Thoracic aorta (tissue), 2 donors: ENCODE measurements at regions not wholly inside any gene's neighbourhood (a gene's known extent, or its start where the extent isn't known, plus 50 kb on each side); places are given as distances from the start of the nearest gene placed in this dataset.

Experiments used
- ATAC-seq: fragments of 150-250 bp; one replicate; pipeline ENCODE4 v1.8.0; 2017; ENCODE audit warnings: low read depth; ENCODE audit not compliant: insufficient number of reproducible peaks, low FRiP score
- DNase-seq: peaks from one replicate; pipeline ENCODE4 v3.0.0-alpha.2; 2020; ENCODE audit warnings: low spot score
- H3K27ac ChIP-seq, 2 donors: fragments of 200-600 bp; sonication (generic); 1 replicate in 1 of 2; 2 replicates in 1 of 2; pipeline ENCODE4 v1.5.1; 2016; ENCODE audit warnings: mild to moderate bottlenecking in 2 of 2, moderate library complexity in 2 of 2
- H3K27me3 ChIP-seq: fragments of 200-600 bp; sonication (generic); replicated peaks from 2 replicates; pipeline ENCODE4 v1.6.0; 2016; ENCODE audit warnings: mild to moderate bottlenecking; ENCODE audit not compliant: insufficient read depth
- H3K36me3 ChIP-seq: fragments of 200-600 bp; sonication (generic); one replicate; pipeline ENCODE4 v1.5.1; 2016
- H3K4me1 ChIP-seq, 2 donors: fragments of 200-600 bp; sonication (generic); 1 replicate in 1 of 2; 2 replicates in 1 of 2; pipeline versions ENCODE4 v1.5.1 to v1.6.0; 2016; ENCODE audit warnings: low read depth in 2 of 2, mild to moderate bottlenecking in 1 of 2; ENCODE audit not compliant: control insufficient read depth in 1 of 2
- H3K4me3 ChIP-seq: fragments of 200-600 bp; sonication (generic); 2 replicates; pipeline ENCODE4 v1.5.1; 2016; ENCODE audit warnings: mild to moderate bottlenecking
- H3K9me3 ChIP-seq: fragments of 200-600 bp; sonication (generic); 2 replicates; pipeline ENCODE4 v1.5.1; 2016
- TF ChIP-seq, protein P1 (sequence below): fragments of 200-600 bp; sonication (generic); IDR thresholded peaks from one replicate; pipeline ENCODE4 v1.5.1; 2019; ENCODE audit warnings: antibody characterized with exemption

DNA sequence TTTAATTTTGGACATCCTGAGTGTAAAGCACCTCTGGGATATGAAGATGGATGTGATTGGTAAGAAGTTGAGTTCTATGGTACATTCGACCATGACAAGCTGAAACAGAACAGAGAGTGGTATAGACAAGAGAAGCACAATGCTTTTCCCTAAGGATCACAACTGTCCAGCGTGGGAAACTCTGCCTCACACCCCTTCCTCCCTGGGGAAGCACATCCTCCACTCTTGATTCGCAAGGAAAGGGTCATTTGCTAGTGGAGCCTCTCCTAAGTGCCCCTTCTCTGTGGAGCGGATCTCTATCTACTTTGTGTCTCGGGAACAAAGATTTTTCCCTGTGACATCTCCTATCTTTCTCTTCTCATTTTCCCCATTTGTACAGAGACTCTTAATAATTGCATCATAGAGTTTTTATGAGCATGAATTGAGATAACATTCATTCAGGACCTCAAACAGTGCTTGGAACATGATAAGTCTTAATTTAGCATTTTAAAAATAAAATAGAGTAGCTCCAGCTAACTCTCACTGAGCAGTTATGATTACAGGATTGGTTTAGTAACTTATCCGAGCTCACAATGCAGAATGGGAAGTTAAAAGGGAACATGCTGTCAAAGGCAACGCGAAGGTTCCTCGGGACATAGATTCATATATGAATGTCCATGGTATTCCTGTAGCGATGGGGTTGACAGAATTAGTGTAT lies 775.2 kb downstream of the C6orf118 start:
- ATAC-seq (no peak), DNase-seq (no peak)
- TF ChIP-seq, protein P1, sequence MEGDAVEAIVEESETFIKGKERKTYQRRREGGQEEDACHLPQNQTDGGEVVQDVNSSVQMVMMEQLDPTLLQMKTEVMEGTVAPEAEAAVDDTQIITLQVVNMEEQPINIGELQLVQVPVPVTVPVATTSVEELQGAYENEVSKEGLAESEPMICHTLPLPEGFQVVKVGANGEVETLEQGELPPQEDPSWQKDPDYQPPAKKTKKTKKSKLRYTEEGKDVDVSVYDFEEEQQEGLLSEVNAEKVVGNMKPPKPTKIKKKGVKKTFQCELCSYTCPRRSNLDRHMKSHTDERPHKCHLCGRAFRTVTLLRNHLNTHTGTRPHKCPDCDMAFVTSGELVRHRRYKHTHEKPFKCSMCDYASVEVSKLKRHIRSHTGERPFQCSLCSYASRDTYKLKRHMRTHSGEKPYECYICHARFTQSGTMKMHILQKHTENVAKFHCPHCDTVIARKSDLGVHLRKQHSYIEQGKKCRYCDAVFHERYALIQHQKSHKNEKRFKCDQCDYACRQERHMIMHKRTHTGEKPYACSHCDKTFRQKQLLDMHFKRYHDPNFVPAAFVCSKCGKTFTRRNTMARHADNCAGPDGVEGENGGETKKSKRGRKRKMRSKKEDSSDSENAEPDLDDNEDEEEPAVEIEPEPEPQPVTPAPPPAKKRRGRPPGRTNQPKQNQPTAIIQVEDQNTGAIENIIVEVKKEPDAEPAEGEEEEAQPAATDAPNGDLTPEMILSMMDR: no peak
- H3K4me1 ChIP-seq: no peaks in the 10 kb centered on the region
- H3K27ac ChIP-seq: no peak overlapping the region
- no peaks in the 10 kb centered on the region for H3K36me3 ChIP-seq
- no peaks in the 10 kb centered on the region for H3K27me3 ChIP-seq
- H3K4me3 ChIP-seq: no peak overlapping the region
- no peaks in the 10 kb centered on the region for H3K9me3 ChIP-seq

DNA sequence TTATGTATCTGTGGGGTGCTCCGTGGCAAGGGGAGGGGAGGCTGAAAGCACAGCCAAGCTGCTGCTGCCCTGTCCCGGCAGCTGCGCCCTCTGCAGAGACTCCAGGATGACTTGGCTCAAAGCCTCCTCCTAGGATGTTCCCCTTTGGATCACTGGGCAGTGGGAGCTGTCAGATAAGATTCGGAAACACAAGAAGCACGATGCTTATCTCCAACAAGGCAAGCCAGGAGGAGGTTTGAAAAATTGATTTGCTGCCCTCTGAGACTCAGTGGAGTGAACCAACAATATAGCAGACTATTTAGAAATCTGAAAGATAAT lies 776.4 kb downstream of the C6orf118 start:
- DNase-seq (no peak), ATAC-seq (no peak)
- no peaks in the 10 kb centered on the region for H3K36me3 ChIP-seq
- no peak overlapping the region for H3K27ac ChIP-seq
- no peaks in the 10 kb centered on the region for H3K27me3 ChIP-seq
- TF ChIP-seq, protein P1: no peak
- H3K4me1 ChIP-seq: no peaks in the 10 kb centered on the region
- H3K4me3 ChIP-seq: no peak overlapping the region
- H3K9me3 ChIP-seq: no peaks in the 10 kb centered on the region

DNA sequence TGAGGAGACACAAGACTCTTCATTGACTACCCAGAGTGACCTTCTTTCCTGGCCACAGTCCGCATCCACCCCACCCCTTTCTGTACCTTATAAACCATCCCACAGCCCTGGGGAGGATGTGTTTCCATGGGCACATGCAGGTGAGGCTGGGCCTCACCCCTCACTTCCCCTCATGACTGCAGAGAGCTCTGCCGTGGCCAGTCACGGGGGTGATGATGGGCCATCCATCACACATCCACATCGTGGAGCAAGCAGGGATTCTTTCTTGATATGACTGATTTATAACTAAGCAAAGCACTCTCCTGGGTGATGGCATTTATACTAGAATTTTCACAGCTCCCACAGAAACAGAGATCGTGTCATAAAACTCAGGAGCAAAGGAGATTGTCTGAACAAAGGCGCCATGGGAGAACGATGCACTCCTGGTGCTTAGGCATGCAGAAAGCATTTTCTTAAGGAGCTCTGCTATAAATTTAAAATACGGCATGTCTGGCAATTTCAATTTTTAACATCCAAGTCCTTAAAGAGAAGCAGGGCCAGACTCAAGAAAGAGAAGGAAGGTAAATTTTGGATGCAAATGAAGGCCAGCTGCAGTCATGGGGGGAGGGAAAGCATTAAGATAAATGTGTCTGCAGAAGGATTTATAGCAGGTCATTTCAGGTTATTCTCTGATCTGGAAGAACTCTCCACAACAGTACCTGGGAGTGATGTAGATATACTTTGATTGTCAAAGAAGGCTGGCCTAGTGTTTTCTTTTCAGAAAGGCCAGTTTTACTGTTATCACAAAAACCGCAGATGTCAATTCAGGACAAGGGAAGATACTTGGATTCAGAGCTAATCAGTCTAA lies 777.0 kb downstream of the C6orf118 start:
- no peaks in the 10 kb centered on the region for H3K9me3 ChIP-seq
- DNase-seq (no peak), ATAC-seq (no peak)
- TF ChIP-seq, protein P1: no peak
- no peak overlapping the region for H3K4me3 ChIP-seq
- H3K27me3 ChIP-seq: no peaks in the 10 kb centered on the region
- H3K36me3 ChIP-seq: no peaks in the 10 kb centered on the region
- no peak overlapping the region for H3K27ac ChIP-seq
- H3K4me1 ChIP-seq: no peaks in the 10 kb centered on the region

DNA sequence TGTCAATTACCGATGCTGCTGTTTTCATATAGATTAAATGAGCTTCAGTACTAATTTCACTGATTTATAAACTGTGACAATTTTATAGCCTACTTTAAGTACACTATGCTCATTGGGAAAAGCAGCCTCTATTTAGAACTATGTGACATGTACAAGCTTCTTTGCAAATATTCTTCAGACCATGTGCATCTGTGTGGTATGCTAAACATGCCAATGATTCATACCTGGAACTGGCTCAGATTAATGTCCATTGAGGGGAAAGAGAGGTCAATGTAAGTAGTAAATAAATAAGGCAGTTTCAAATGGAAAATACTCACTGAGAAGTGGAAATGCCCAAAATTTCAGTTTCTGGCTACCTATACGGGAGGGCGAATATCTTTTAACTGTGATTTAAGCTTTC lies 777.7 kb downstream of the C6orf118 start:
- DNase-seq: no peak
- no peaks in the 10 kb centered on the region for H3K9me3 ChIP-seq
- no peaks in the 10 kb centered on the region for H3K27me3 ChIP-seq
- no peak overlapping the region for H3K27ac ChIP-seq
- no peaks in the 10 kb centered on the region for H3K4me1 ChIP-seq
- no peak overlapping the region for H3K4me3 ChIP-seq
- ATAC-seq: no peak
- H3K36me3 ChIP-seq: no peaks in the 10 kb centered on the region
- TF ChIP-seq, protein P1: no peak

DNA sequence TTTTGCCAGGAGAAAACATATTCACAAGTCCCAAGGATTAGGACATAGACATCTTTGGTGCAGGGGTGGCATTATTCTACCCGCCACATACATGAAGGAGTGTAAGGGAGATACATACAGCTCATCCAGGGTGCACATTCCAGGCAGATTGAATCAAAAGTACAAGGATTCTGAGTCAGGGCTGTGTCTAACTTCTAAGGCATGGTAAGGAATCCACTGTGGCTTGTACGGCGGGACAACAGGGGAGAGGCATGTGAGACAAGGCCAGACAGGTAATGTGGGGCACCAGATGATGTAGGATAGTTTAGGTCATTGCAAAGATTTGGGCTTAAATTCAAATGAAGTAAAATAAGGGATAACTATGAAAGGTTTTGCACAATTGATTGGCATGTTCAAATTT lies 780.9 kb downstream of the C6orf118 start:
- H3K27ac ChIP-seq: no peak overlapping the region
- no peaks in the 10 kb centered on the region for H3K4me1 ChIP-seq
- DNase-seq (no peak), ATAC-seq (no peak)
- TF ChIP-seq, protein P1: no peak
- H3K36me3 ChIP-seq: no peaks in the 10 kb centered on the region
- no peaks in the 10 kb centered on the region for H3K9me3 ChIP-seq
- no peak overlapping the region for H3K4me3 ChIP-seq
- no peaks in the 10 kb centered on the region for H3K27me3 ChIP-seq
